GM23338 (cell line): ENCODE measurements at regions not wholly inside any gene's neighbourhood (a gene's known extent, or its start where the extent isn't known, plus 50 kb on each side); places are given as distances from the start of the nearest gene placed in this dataset.

ENCODE experiments used
- ATAC-seq: fragments of 200-7000 bp; cut with Tn5 transposase; 3 replicates; pipeline ENCODE4 v1.9.1; 2020
- DNase-seq: peaks from one replicate; pipeline ENCODE4 v3.0.0-alpha.2; 2015; ENCODE audit warnings: low spot score
- H2AFZ ChIP-seq: fragments of 200-600 bp; sonication (generic); 2 replicates; pipeline ENCODE4 v1.8.0; 2016; ENCODE audit warnings: antibody characterized with exemption, mild to moderate bottlenecking, moderate library complexity
- H3F3A ChIP-seq: fragments of 200-600 bp; sonication (generic); replicated peaks from 2 replicates; pipeline ENCODE4 v1.8.0; 2017; ENCODE audit warnings: antibody characterized with exemption, mixed run types, low read depth
- H3K27ac ChIP-seq: fragments of 200-600 bp; sonication (generic); 2 replicates; pipeline ENCODE4 v1.6.1; 2016; ENCODE audit warnings: low read depth
- H3K27me3 ChIP-seq: fragments of 200-600 bp; sonication (generic); 2 replicates; pipeline ENCODE4 v1.8.0; 2016; ENCODE audit warnings: mild to moderate bottlenecking, mixed run types, moderate library complexity; ENCODE audit not compliant: insufficient read depth
- H3K36me3 ChIP-seq: fragments of 200-600 bp; sonication (generic); 2 replicates; pipeline ENCODE4 v1.8.0; 2016; ENCODE audit warnings: mild to moderate bottlenecking; ENCODE audit not compliant: insufficient read depth
- H3K4me1 ChIP-seq: fragments of 200-600 bp; sonication (generic); 2 replicates; pipeline ENCODE4 v1.8.0; 2016; ENCODE audit warnings: mild to moderate bottlenecking, moderate library complexity; ENCODE audit not compliant: insufficient read depth
- H3K4me2 ChIP-seq: fragments of 200-600 bp; sonication (generic); 2 replicates; pipeline ENCODE4 v1.7.1; 2017; ENCODE audit warnings: mixed run types
- H3K4me3 ChIP-seq: fragments of 200-600 bp; sonication (generic); 2 replicates; pipeline ENCODE4 v1.6.1; 2016; ENCODE audit warnings: mixed run types
- H3K79me2 ChIP-seq: fragments of 200-600 bp; sonication (generic); replicated peaks from 2 replicates; pipeline ENCODE4 v1.8.0; 2017; ENCODE audit warnings: mild to moderate bottlenecking; ENCODE audit not compliant: insufficient read depth
- H3K9me2 ChIP-seq: fragments of 200-600 bp; sonication (generic); 2 replicates; pipeline ENCODE4 v1.8.0; 2017; ENCODE audit not compliant: insufficient read depth
- H4K20me1 ChIP-seq: fragments of 200-600 bp; sonication (generic); replicated peaks from 2 replicates; pipeline ENCODE4 v1.8.0; 2017; ENCODE audit warnings: mild to moderate bottlenecking; ENCODE audit not compliant: insufficient read depth
- H3K27ac Mint-ChIP-seq: 2 replicates; pipeline ENCODE4 v1.8.0; 2020; ENCODE audit warnings: inconsistent platforms, mild to moderate bottlenecking, moderate library complexity, mixed read lengths
- H3K27me3 Mint-ChIP-seq: 3 replicates; pipeline ENCODE4 v1.8.0; 2022; ENCODE audit warnings: low read depth, mild to moderate bottlenecking, moderate library complexity, mixed read lengths, inconsistent platforms; ENCODE audit not compliant: insufficient read depth, poor library complexity
- H3K36me3 Mint-ChIP-seq: 3 replicates; pipeline ENCODE4 v1.8.0; 2021; ENCODE audit warnings: low read depth, mild to moderate bottlenecking, inconsistent platforms, moderate library complexity, mixed read lengths
- H3K4me1 Mint-ChIP-seq: 3 replicates; pipeline ENCODE4 v1.8.0; 2020; ENCODE audit warnings: mild to moderate bottlenecking, inconsistent platforms, mixed read lengths
- H3K4me3 Mint-ChIP-seq: 3 replicates; pipeline ENCODE4 v1.8.0; 2021; ENCODE audit warnings: moderate library complexity, mild to moderate bottlenecking, inconsistent platforms, mixed read lengths
- H3K9me3 Mint-ChIP-seq: 3 replicates; pipeline ENCODE4 v1.8.0; 2020; ENCODE audit warnings: moderate library complexity, mild to moderate bottlenecking, inconsistent platforms, mixed read lengths
- CREB1 ChIP-seq: fragments of 250-450 bp; sonication (Bioruptor Pico); IDR thresholded peaks from 2 replicates; pipeline ENCODE4 v1.5.0; 2020; ENCODE audit warnings: low read depth, mild to moderate bottlenecking, moderate library complexity
- CTCF ChIP-seq, 2 experiments: fragments of 200-600 bp in 1 of 2; sonication (generic) in 1 of 2; conservative IDR thresholded peaks; 2 replicates each; pipeline versions ENCODE4 v1.5.1 to v1.6.1; 2016 to 2017; ENCODE audit warnings: antibody characterized with exemption in 2 of 2, low read depth in 2 of 2, mild to moderate bottlenecking in 2 of 2, moderate library complexity in 1 of 2
- ETS1 ChIP-seq: IDR thresholded peaks from 2 replicates; pipeline ENCODE4 v1.6.1; 2016; ENCODE audit warnings: antibody characterized with exemption
- EZH2phosphoT487 ChIP-seq: fragments of 200-600 bp; sonication (generic); IDR thresholded peaks from one replicate; pipeline ENCODE4 v1.8.1; 2018; ENCODE audit warnings: antibody characterized with exemption; ENCODE audit not compliant: unreplicated experiment
- JUNB ChIP-seq: IDR thresholded peaks from one replicate; pipeline ENCODE4 v1.6.1; 2016; ENCODE audit warnings: antibody characterized with exemption; ENCODE audit not compliant: unreplicated experiment
- NANOG ChIP-seq: IDR thresholded peaks from 2 replicates; pipeline ENCODE4 v1.6.1; 2016; ENCODE audit warnings: antibody characterized with exemption, borderline replicate concordance
- REST ChIP-seq: IDR thresholded peaks from one replicate; pipeline ENCODE4 v1.6.1; 2018; ENCODE audit warnings: antibody characterized with exemption; ENCODE audit not compliant: unreplicated experiment
- STAT1 ChIP-seq: IDR thresholded peaks from one replicate; pipeline ENCODE4 v1.6.1; 2016; ENCODE audit warnings: antibody characterized with exemption; ENCODE audit not compliant: unreplicated experiment
- ZNF114 ChIP-seq: fragments of 250-450 bp; sonication (Bioruptor Pico); IDR thresholded peaks from 2 replicates; pipeline ENCODE4 v1.5.0; 2020; ENCODE audit warnings: mild to moderate bottlenecking, moderate library complexity
- ZNF462 ChIP-seq: fragments of 250-450 bp; sonication (Bioruptor Pico); IDR thresholded peaks from 2 replicates; pipeline ENCODE4 v1.5.0; 2020; ENCODE audit warnings: mild to moderate bottlenecking, moderate library complexity

- Histone ChIP-seq H3K4me1 (no peaks in the 10 kb centered on the region), H3K4me3 (no peak overlapping the region), H3K27me3 (no peaks in the 10 kb centered on the region), H2AFZ (no peak overlapping the region), H3K27ac (no peak overlapping the region), H4K20me1 (no peaks in the 10 kb centered on the region), H3K4me2 (no peak overlapping the region), H3K9me2 (no peaks in the 10 kb centered on the region), H3K79me2 (no peaks in the 10 kb centered on the region), H3F3A (no peaks in the 10 kb centered on the region), H3K36me3 (no peaks in the 10 kb centered on the region)
- Mint-ChIP-seq H3K36me3 (no peaks in the 10 kb centered on the region), H3K9me3 (no peaks in the 10 kb centered on the region), H3K27me3 (peaks cover 6% of the 10 kb centered on the region), H3K4me3 (no peak overlapping the region), H3K4me1 (no peaks in the 10 kb centered on the region; the same call in 2 of the 3 replicates), H3K27ac (peak overlapping the region; percentile 12; the same call in 1 of the 2 replicates)
- ATAC-seq (no peak), DNase-seq (no peak)
- TF ChIP-seq EZH2phosphoT487 (no peak), ETS1 (no peak), NANOG (no peak), CREB1 (no peak), CTCF (conservative IDR thresholded peaks at IDR 0.05; ENCODE audit: low read depth in 2 of 2) (no peak), ZNF462 (CRISPR knock-in tag) (no peak), ZNF114 (no peak), STAT1 (no peak), JUNB (no peak), REST (no peak)
Measured at GRCh38 chr5:133827011-133827410, 141.4 kb downstream of the C5orf15 start.
